DMS53 treated with DMSO at 0.1 percent for 48 hours (cell line): ENCODE measurements at regions not wholly inside any gene's neighbourhood (a gene's known extent, or its start where the extent isn't known, plus 50 kb on each side); places are given as distances from the start of the nearest gene placed in this dataset.
A peak's percentile ranks its signal among the peaks of the same experiment; 100 is the strongest.

Source experiments
- DNase-seq: peaks from one replicate; lab custom pipeline; 2025; ENCODE audit not compliant: unreplicated experiment; lab: John Stamatoyannopoulos, UW

DNA sequence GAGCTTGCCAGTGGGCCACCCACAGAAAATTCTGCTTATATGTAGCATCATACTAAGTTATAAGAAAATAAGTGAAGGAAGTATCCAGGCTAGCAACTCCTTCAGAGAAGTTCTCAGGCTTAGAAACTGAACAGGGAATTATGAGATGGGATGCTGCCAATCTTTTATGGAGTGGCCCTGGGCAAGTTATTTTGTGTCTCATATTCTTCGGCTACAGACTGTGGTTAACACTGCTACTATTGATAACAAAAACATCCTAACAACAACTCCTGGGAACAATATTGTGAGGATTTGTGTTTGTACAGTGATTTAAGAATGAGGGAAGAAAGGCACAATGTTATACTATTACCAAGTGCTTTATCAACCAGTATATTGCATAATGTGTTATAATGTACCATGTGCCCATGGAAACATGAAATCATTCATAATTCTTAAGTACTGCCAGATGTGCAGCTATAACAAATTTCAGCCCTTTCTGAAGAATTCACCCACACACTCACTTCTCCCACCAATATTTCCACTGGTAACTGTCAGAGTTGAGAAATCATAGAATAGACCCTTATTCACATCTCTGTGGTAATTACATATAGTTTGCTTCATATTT is 113.3 kb upstream of the SOX5 start:
- DNase-seq, result no peak

DNA sequence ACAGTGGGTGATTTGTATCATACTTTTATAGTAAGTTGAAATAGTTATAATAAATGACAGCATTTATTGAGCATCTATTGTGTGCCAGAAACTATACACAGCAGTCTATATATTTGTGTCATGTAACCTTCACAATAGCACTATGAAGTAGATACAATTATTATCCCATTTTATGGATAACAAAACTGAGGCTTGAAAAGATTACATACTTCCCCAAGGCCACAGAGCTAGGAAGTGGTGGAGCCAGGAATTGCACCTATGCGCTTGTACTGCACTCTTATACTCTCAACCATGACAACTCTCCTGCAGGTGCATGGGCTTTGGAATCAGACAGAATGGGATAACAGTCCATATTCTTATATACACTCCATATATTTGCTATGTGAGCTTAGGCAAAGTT is 110.6 kb upstream of the SOX5 start:
- no peak for DNase-seq

DNA sequence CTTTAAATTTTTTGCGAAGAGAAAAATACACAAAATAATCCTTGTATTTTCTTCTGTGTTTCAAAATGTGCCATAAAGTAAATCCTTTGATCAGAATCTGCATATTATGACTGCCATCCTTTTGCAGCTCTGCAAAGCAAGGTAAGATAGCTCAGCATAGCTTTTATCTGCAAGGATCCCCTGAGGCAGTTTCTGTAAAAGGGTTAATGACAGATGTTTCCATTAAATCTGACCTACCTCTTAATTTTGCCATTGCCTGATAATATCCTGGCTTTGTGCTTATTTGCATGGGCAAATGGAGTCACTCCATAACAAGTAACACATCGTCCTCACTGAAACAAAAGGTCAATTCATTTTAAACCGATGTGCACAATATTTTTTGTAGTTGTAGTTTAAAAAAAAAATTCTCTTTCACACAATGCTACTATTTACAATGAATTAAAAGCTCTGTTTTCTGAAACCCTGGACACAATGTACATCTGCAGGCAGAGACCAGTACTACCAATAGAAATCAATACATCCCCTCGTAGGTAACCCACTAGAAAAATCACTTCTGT is 108.5 kb upstream of the SOX5 start:
- no peak for DNase-seq

DNA sequence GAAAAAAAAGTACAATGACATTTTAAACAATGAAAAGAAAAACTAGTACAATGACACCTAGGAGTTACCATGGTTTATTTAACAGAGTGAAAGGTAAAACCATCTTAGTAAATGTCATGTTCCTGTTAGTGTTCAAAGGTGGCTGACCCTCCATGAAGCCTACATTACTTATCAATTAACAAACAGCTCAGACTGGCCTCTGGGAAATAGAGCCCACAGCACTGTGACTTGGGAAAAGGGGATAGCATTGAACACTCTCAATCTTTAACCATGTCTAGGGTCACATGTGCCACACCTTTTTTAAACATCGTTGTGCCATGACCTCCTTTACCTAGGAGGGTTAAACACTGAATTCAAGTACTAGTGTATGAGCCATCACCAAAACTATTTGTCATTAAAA is 106.3 kb upstream of the SOX5 start:
- DNase-seq, result no peak

DNA sequence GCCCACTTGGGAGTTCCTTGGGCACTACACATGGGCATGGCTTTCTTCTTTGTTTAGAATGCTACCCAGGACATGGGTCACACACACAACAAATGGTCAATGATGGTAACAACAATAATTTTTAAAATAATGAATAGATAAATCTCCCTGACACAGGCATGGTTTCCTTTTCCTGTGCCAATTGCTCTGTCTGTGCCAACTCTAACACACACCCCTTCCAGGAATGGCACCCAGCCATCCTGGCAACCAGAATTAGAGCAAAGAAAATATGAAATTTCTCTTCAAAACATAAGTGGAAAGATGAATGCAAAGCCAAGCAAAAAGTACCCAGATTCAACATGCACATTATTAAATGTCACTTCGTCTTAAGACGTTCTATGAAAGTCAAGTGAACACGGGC is 104.9 kb upstream of the SOX5 start:
- no peak for DNase-seq

DNA sequence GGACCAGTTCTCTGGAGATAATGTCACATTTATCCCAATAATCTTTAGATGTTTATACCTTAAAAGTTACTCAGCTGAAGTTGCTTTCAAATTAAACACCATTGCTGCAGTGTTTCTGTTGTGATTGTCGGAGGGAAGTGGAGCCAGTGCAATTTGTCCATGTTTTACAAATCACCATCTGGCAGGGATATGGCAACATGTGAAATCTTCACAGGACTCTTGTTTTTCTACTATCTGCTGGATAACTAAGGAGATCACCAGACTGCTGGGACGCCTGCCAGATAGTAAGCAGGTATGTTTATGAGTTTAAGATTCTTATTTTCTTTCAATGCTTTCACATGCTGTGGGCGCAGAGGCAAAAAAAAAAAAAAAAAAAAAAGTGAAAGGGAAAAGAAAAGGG is 100.3 kb upstream of the SOX5 start:
- no peak for DNase-seq

DNA sequence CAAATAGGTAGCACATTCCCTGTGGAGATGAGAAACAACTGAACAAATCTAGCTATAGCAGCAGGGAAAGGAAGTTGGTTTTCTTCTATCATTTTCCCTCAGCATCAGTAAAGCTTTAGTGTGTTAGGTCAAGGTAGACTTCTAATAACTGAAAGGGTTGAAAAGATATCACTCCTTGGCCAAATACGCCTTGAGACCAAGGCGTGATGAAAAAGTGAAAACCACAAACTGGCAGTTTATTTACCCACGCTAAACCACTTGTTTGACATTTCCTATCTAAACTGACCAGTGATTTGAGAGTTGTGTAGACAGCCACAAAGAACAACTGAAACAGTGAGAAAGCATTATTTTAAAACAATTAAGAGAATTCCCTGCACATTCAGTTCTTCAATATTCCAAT is 99.6 kb upstream of the SOX5 start:
- DNase-seq, result no peak

DNA sequence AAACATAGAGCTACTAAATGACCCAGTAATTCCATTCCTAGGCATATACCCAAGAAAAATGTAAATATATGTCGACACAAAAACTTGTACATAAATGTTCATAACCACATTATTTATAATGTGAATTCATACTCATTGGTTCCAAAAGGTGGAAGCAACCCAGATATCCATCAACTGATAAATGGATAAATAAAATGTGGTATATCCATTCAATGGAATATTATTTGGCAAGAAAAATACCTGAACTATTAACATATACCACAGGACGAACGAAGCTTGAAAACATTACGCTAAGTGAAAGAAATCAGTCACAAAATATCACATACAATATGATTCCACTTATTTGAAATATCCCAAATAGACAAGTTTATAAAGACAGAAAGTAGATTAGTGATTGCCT is 99.0 kb upstream of the SOX5 start:
- DNase-seq, result no peak

DNA sequence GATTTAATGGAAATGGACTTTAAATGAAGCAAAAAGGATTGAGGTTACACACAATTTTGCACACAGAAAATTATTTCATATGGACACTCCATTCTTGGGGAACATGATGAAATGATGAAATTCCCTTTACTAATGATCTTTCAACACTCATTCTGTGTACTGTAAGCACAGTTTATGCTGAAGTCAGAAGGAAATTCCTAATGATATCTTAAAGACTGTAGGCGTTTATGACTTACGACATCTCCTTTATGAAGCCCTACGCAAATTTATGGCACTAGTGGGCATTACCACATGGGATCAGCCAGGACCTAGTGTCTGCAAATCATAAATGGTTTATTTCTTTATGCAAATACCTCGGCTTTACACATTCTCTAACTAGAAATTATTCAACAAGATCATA is 97.9 kb upstream of the SOX5 start:
- DNase-seq, result no peak

DNA sequence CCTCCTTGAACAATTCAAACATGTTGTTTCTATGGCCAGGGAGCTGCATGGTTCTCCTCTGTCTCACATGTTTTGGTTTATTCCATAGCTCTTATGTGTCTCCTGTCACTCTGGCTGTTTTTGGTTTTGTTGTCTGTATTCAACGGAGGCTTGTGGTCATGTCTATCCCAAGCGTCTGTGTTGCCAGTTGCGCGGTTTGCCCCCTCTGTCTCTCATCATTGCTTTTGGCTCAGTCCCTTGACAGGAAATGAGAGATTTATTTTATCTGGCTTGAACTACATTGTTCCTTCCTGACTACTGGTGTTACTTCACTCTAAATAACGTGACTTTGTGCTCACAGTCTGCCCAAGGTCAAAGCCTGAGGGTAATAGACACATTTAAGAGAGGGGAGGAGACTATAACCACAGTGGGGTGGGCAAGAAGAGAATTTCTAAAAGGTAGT is 96.4 kb upstream of the SOX5 start:
- no peak for DNase-seq

DNA sequence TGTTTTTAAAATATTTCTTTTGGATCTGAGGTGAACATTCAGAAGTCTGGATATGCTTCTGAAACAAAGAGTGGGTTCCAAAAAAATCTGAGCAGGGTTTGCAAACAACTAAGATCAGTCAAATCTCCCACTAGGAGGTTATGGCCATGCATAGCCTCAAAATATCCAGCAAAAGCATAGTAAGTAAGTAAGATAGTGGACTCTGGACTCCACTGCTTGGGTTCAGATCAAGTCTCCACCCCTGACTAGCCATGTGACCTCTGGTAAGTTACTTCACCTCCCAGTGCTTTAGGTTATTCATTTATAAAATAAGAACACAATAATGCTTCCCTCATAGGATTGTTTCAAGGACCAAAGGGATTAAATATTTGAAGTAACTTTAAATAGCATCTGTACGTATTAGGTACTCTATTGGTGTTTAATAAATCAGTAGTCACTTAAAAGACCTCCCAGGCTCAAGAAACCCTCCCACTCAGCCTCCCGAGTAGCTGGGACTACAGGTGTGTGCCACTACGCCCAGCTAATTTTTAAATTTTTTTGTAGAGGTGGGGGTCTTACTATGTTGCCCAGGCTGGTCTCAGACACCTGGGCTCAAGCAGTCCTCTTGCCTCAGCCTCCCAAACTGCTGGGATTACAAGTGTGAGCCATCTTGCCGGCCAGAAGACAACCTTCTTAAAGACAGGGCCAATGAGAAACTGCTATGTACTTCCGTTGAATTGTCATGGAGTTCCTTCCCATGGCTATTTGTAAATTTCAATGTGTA is 95.7 kb upstream of the SOX5 start:
- no peak for DNase-seq

DNA sequence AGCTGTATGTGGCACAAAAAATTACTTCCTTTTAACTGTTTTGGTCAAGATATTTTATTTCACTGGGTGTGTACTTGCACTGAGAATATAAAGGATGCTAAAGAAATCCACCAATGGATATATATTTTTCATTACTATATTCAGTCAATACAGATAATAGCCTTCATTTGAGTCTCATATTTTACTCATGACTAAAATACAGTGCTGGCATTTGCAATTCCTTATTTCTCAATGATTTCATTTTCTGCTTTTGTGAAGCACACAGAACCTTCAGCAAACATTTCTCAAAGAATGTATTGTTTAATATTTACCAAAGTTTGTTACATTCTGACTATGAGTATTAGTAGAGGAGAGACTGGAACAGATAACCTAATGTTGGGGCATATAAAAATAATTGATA is 93.2 kb upstream of the SOX5 start:
- no peak for DNase-seq

DNA sequence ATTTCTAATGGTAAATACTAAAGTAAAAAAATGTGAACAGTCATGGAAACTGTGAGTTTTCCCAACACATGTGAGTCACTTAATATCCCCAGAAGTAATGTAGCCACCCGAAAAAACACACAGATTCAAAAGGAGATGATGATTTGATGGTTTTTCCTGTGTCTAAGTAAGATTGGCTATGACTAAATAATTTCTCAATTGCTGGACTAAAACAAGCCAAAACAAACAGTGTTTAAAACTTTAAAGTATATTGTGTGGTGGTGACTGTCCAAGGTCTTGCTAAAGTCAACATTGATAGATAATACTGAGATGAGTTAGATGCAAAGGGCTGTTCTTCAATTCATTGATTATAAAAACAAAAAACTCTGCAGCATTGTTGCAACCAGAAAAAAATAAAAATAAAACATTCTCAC is 89.6 kb upstream of the SOX5 start:
- DNase-seq, result no peak

DNA sequence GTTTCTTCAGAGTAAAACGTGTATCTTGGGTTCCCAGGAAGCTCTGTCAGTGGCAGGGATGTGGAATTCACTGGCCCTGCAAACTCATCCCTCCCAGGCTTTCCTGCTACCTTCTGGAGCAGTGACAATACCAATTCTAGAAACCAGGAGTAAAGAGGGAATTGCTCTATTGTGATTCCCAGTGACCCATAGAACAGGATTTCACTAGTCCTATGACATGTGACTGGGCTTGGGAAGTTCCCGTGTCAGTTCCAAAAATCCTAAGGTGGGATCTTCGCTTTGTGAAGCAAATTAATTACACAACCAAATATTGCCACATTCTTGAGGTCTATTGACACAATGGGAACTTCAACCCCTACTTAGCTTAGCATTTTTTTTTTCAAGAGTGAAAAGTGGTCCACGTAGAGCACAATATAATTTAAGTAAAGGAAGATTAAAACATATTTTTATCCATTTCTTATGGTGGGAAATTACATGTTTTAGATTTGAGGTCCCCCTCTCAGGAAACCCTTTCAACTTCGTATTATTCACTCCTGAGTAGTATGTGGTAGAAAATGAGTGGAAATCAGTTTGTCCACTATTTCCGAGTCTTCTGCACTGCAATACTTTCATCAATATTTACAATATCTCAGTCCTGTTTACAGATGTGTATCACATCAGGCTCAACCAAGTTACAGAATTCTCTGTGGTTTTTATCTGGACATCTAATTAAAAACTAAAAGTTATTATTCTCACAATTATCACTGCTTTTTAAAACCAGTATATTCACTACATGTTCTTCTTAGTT is 88.9 kb upstream of the SOX5 start:
- no peak for DNase-seq

DNA sequence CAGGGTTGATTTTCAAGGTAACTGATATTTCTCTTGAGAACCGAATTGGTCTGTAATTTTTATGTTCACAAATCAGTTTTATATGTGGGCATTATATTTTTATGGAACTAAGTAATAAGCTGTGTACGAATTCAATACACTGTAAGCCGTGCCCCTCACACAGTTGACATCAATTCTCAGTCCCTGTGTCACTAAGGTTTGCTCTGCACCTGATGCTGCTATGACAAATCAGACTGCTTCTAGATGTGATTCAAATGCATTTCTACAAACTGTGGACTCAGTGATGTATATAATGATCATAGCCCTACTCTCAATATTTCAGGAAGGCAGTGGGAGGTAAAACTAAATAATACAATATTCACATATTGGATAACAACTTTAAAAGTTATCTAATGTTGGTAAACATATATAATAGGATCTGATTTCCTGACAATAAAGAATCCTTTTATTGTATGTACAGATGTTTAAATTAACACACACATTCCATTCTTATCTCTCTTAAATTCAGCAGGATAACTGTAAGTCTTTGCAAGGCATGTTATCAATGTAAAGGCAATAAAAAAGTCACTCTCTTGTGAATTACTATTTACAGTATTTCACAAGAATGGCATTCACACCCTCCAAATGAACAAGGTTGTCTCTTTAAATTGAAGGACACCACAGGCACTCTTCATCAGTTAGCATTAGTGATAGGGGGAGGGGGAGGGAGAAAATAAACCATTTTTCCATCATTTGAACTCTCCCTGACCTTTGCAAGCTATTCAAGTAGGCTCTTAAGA is 87.2 kb upstream of the SOX5 start:
- DNase-seq, result no peak

DNA sequence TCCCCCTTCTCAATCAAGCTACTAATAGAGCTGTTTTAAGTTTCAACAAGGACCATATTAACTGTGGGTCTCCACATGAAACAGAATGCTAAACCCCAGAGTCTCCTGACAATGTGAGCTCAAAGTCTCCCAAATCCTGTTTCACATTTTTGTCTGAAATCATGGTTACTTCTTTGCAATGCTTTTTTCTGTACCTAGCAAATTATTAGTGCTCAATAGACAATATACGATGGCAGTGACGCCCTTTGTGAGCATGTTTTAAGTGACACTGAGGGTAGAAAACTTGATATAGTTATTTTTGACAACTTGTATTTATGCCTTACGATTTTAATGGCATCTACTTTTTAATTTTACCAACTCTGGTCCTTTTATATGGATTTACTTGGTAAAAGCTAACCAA is 85.4 kb upstream of the SOX5 start:
- no peak for DNase-seq

DNA sequence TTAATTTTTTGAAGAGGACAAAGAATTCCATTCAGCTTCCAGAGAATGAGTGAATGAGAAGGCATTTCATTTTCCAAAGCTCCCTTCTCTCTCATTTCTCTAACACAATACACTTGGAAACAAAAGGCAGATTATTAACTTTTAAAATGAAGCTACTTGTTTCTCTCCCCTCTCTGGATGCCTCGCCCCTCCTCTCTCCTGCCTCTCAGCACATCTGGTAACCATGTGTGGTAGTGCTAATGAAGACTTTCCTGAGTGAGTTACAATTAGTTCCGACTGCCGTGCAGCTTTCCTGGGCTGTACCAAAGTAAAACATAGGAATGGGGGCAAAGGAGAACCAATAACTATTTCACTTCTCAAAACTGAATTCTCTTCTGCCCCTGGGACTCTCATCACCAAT is 84.7 kb upstream of the SOX5 start:
- DNase-seq, result no peak

DNA sequence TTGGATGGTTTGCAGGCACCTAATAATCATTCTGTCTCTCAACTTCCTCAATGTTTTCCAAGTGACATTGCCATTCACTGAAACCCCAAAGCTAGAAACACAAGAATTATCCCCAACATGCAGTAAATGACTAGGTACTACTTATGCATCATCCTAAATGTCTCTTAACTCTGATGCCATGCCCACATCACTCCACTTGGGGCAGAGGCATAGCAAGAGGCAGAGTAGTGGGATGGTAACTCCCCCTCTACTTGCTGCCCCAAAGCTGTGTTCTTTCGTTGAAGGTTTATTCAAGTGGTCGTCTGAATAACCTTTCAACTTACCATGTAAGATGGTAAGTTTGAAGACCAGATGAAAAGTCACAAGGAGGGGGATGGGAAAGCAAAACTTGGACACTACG is 77.9 kb upstream of the SOX5 start:
- DNase-seq, result no peak

DNA sequence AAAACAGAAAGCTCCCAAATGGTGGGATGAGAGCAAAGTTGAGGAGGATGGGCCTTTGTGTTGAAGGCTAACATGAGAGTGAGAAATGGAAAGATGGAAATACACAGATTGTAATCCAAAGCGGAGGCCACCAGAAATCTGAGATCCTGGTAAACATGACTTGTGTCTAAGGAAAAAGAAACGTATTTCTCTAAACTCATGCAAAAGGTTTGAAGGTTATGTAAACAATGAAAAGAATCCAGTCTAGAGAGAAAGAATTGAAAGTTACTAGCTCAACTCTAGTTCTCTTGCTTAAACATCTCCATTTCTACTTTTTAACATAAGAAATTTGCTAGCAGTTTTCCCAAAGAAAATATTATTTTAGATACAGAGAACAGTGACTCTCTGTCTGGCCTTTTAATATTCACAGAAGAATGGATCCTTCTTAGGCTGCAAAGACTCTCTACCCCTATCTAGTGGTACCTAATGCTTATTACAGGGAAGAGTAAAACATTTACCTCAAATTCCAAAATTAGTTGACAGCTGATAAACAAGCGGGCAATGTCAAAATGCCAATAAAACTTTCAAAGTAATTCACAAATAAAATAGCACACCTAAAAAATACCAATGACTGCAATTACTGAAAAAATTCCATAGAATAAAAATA is 75.8 kb upstream of the SOX5 start:
- peak; percentile 98 for DNase-seq

DNA sequence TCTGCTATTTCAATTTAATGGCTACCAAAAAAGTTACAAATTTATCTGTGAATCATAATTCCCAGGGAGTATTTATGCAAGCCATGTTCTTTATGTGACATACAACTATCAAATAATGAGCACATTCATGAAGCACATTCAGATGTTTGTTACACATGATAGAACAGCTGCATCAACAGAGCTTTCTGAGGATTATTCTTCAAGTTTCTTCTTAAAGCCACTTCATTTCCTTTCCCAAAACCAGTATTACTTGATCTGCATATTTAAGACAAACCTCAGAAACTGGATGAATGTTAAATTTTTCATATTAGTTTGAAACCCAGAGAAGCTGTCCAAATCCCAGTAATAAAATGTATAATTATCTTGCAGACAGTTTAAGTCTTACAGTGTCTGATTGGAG is 73.6 kb upstream of the SOX5 start:
- DNase-seq, result no peak

DNA sequence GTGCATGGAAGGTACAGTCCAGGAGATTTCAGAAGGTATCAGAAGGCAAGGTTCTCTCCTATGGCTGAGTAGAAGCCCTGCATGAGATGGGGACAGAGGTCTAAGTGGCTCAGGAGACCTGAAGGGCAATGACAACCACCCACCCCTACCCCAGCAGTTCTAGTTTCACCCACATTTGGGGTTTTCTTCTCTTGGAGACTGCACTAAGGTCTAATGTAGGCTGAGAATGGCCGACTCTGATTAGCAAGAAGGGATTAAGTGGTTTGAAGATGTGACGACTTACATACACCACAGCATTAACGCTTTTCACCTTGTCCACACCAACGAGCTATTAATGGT is 71.7 kb upstream of the SOX5 start:
- DNase-seq, result no peak
